SK-N-DZ (cell line): ENCODE measurements at regions not wholly inside any gene's neighbourhood (a gene's known extent, or its start where the extent isn't known, plus 50 kb on each side); places are given as distances from the start of the nearest gene placed in this dataset.
"Not testable (repeated sequence)": the region's sequence is repeated elsewhere in the genome, so short reads cannot be mapped to it uniquely, and the experiment has no call there.

Experiments
- DNase-seq: peaks from one replicate; pipeline ENCODE4 v3.0.0-alpha.2; 2015; ENCODE audit warnings: low spot score

GRCh38 chr14:21846902-21847301 is 173.3 kb upstream of the OR4E1 start:
- not testable (repeated sequence) for DNase-seq

GRCh38 chr14:21846227-21846885 is 172.7 kb upstream of the OR4E1 start:
- DNase-seq = peak; percentile 32

GRCh38 chr14:21840765-21841164 is 167.1 kb upstream of the OR4E1 start:
- no peak for DNase-seq

GRCh38 chr14:21833836-21834235 is 160.2 kb upstream of the OR4E1 start:
- DNase-seq = no peak

DNA sequence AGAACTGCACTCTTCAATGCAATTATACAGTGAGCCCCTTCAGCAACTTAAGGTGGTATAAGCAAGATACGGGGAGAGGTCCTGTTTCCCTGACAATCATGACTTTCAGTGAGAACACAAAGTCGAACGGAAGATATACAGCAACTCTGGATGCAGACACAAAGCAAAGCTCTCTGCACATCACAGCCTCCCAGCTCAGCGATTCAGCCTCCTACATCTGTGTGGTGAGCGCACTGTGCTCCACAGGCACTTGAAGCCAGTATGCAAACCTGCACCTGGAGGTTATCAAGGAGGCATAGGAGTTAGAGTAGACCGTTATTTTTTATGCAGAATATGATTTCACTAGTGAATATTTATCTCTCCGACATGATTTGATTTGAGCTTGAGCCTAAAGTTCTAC is 152.2 kb upstream of the OR4E1 start:
- no peak for DNase-seq

DNA sequence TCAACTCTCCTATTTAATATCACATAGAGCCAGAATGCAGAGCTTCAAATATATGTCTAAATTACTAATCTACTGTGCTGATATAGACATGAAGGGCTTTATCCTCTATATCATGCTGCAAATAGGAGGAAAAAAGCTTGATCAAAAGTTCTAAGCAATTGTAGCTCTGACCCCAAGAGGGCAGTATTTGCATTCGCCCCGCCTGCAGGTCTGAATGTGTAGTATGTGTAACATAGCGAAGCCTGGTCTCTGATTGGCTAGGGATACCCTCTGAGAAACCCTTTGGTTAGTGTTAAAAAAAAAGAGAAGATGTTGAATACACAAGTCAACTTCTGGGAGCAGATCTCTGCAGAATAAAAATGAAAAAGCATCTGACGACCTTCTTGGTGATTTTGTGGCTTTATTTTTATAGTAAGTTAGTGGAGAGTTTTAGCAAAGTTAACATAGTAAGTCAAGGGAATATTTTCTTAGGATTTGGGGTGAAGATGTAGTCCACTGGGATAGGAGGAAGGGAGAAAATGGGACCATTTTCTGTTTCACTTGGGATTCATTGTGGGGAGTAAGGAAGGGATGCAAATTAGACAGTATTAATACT is 151.6 kb upstream of the OR4E1 start:
- DNase-seq = no peak

DNA sequence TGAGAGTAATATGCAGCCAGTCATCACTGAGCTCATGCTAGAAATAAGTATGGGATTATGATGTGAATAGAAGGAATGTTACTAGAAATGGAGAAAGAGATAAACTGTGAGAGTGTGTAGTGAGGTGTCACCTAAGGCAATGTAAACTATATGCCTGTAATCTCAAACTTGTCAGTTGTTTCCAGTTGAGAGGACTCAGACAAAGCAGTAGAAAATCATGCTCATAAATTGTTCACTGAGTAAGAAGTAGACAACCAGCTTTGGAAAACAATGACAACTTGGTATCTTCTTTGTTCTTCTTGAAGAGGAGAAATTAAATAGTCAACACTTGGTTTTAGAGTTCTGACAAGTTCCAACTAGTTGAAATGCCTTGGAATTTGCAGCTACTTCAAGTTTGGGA is 148.5 kb upstream of the OR4E1 start:
- DNase-seq = no peak

DNA sequence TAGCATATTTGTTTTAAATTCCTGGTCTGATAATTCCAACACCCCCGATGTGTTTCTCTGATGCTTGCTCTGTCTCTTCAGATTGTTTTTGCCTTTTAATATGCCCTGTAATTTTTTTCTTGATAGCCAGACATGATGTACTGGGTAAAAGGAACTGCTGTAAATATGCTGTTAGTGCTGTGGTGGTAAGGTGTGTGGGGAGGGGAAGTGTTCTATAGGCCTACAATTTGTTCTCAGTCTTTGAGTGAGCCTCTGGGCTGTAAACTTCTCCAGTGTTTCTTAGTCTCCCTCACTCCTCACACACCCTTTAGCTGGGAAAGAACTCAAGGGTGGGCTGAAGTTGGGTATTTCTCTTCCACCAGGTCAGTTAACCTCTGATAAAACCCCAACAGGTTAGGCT is 147.0 kb upstream of the OR4E1 start:
- DNase-seq = no peak

GRCh38 chr14:21819891-21820290 is 146.3 kb upstream of the OR4E1 start:
- DNase-seq = not testable (repeated sequence)

DNA sequence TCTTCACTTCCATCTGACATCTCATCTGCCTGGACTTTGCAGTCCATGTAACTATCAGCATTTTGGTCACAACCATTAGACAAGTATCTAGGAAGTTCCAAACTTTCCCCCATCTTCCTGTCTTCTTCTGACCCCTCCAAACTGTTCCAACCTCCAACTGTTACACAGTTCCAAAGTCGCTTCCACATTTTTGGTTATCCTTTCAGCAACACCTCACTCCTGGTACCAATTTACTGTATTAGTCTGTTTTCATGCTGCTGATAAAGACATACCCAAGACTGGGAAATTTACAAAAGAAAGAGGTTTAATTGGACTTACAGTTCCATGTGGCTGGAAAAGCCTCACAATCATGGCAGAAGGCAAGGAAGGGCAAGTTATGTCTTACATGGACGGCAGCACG is 143.4 kb upstream of the OR4E1 start:
- not testable (repeated sequence) for DNase-seq

DNA sequence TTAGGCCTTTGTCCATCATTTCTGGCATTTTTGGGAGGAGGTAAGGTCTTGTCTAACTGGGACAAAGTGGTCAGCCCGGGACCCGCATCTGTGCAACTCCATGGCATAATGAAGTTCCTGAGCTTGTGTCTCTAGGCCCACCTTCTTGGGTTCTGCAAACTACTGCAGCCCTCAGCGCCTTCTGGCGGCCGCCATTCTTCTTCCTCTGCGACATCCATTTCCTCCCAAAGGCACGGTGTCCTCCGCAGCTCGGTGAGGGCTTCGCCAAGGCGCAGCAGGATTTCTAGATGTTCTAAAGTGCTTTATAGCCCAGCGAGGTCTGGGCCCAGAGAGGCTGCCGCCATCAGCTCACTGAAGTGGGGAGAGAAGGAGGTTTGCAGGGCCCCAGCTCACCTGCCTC is 134.4 kb upstream of the OR4E1 start:
- DNase-seq = no peak

DNA sequence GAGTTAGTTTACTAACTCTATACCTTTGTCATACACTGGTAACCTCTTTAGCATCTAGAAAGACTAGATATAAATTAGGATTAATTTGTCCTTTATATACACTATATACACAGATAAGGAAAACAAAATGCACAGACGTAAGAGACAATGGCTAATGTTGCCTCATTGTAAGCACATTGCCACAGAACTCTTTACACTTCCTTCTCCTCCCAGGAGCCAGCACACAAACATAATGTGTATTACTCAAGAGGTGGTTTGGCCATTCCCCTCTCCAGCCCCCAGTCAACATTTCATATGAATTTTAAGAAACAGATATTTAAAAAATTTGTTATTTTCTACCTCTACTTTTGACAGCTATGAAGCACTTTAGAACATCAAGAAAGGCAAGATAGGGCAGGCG is 131.4 kb upstream of the OR4E1 start:
- no peak for DNase-seq

GRCh38 chr14:21802441-21802840 is 128.8 kb upstream of the OR4E1 start:
- no peak for DNase-seq

GRCh38 chr14:21796916-21797315 is 123.3 kb upstream of the OR4E1 start:
- no peak for DNase-seq

DNA sequence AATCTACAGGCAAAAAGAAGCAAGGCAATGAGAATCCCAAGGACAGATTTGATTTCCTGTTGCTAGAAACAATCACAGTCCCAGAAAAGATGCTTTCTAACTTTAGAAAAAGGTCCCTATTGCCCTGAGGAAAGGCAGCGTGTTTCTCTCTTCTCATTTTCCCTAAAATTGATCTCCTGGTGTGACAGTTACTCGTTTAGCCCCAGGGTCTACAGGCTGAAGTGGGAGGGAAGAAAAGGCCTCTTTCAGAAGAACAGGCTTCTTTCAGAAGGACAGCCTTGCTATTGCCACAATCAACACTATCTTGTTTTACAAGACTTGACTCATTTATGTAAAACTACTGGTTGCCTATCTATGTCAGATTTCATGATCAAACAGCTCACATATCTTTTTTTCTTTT is 121.8 kb upstream of the OR4E1 start:
- DNase-seq = no peak

- no peak for DNase-seq
Measured at GRCh38 chr14:21791749-21792148, 118.1 kb upstream of the OR4E1 start.

GRCh38 chr14:21788687-21789086 is 115.1 kb upstream of the OR4E1 start:
- not testable (repeated sequence) for DNase-seq

DNA sequence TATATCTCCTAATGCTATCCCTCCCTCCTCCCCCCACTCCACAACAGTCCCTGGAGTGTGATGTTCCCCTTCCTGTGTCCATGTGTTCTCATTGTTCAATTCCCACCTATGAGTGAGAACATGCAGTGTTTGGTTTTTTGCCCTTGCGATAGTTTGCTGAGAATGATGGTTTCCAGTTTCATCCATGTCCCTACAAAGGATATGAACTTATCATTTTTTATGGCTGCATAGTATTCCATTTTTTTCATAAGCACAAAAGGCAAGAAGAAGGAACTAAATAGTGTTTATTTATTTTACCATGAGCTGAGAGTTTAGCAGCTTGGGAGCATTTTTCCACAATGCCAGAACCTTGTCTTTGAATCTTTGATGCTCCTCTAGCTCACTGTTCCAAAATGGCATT is 113.6 kb upstream of the OR4E1 start:
- not testable (repeated sequence) for DNase-seq

DNA sequence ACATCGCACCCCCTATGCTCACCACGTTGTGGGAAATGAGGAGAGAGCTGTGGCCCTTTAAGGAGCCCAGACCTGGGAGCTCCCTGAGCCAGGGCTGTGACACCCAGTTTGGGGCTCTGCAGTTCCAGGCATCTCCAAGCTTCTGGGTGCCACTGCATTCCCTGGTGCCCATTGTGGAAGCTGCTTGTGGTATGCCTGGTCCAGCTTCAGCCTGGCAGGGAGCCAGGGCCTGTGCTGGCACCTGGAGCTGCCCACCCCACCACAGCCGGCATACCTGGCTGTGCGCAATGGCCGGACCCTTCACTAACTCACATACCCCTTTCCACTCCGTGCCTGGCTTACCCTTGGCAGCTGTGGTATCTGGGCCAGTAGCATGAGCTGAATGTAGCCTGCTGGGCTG is 107.9 kb upstream of the OR4E1 start:
- DNase-seq = no peak

- no peak for DNase-seq
Measured at GRCh38 chr14:21780429-21781084, 106.9 kb upstream of the OR4E1 start.

DNA sequence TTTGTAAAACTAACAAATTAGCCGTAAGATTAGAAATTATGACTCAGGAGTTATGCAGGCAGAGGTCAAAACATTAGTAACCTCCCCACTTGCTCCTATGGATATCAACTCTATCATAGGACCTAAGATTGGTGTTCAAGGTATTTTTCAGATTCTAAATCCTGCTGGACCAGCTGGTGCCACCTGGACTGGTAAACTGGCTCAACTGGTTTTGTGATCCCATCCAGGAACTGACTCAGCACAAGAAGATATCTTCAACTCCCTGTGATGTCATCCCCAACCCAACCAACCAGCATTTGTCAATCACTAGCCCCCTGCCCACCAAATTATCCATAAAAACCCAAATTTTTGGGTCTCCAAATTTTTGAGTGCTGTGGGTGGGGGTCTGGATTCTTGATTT is 98.1 kb upstream of the OR4E1 start:
- DNase-seq = no peak

- no peak for DNase-seq
Measured at GRCh38 chr14:21768875-21769257, 95.2 kb upstream of the OR4E1 start.
